ENCODE measurements at regions not wholly inside any gene's neighbourhood (a gene's known extent, or its start where the extent isn't known, plus 50 kb on each side); places are given as distances from the start of the nearest gene placed in this dataset.

DNA sequence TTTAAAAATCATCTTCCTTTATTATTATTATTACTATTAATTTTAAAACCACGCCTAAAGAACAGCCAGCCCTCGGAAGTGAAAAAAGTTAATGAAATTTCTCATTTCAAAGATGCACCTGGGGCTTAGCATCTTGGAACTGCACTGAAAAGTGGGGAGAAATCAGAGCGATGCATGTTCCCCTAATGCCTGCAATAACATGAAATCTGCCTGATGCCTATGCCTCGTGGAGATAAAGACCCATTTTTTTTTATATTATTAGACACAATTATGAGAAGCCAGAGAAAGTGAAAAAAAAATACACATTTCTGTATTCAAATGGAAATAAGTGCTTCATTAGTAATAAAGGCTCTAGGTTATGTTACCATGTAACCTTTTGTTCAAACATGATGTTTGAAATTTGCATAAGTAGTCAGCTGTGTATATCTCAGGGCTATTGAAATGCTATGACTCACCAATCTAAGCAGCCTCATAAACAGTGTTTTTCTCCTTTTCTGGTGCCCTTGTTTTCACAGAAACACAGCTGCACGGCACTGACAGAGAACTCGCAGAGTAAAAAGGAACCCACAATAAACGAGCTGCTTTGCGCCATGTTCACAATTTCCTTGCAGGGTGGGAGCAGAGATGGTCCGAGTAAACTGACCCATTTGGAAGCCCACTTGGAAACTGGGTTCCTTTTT, 175.8 kb upstream of the PRKCQ start:
- DNase-seq = no peak

GRCh38 chr10:6753644-6754043, 173.6 kb upstream of the PRKCQ start:
- DNase-seq = no peak

DNA sequence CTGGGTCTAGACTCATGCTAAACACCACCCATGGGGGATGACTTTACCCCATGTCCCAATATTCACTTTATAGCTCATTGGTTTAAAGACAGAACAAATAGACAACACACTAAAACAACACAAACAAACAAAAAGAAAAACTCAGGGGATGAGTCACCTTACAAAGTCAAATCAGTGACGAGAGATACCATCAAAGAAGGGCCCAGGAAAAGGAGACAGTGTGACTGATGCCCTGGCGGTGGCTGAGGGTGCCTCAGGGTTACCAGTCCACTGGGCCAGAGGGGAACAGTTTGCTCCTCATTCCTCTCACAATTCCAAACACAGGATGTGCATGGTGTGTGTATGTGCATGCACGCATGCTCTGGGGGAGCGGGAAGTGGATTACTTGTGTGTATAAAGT, 171.3 kb upstream of the PRKCQ start:
- no peak for DNase-seq

DNA sequence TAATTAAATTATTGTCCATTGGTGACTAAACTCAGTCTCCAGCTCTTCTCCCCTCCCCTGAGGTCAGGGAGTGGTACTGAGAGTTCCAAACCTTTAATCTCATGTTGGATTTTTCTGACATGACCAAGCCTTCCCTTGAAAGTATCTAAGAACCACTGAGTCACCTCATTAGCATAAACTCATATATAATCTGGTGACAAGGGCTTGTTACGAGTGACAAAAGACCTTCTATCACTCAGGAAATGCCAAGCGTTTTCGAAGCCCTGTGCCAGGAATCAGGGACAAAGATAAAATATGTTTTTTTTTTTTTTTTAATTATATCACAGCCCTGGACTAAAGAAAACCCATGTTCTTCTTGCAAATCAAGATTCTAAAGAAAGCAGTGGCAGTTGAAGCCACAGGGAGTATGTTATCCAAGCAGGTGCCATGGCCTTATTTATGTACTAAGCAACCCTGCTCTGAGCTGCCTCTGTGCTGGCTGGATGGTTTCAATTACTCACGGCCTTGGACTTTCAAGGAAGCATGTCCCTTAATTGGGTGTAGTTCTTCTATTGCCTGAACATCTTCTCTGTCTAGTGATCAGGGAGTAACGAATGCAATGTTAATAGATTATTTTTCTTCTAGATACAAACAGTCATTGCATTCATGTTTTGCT, 169.0 kb upstream of the PRKCQ start:
- no peak for DNase-seq

DNA sequence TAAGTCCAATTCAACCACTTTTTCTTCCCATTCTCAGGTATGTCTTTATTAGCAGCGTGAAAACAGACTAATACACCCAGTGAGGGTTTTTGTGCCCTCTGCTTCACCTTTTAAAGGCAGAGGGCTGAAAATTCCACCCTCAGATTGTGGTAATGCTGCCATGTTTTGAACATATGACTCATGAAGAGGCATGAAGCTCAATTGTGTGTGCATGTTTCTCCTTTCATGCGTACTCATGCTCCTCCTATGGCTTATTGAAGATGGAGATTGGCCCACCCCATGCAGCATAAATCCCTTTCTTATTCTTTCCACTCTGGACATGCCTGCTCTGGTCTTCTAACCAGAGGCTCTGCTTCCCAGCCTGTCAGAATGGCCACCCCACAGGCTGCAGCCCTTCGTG, 168.0 kb upstream of the PRKCQ start:
- DNase-seq = no peak

DNA sequence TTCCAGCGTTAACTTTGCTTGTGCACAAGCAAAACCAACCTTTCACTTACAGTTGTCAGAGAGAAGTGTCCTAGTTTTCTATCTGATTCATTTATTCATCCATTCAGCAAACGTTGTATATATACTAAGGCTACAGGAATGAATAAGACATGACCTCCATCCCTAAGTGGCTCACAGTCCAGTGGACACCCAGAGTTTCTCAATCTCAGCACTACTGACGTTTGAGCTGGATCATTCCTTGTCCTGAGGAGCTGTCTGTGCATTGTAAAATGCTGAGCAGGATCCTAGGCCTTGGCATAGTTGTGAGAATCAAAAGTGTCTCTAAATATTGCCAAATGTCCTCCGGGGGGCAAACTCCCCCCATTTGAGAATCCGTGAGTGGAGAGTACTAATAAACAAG, 166.7 kb upstream of the PRKCQ start:
- no peak for DNase-seq

GRCh38 chr10:6743291-6743849, 163.3 kb upstream of the PRKCQ start:
- no peak for DNase-seq

DNA sequence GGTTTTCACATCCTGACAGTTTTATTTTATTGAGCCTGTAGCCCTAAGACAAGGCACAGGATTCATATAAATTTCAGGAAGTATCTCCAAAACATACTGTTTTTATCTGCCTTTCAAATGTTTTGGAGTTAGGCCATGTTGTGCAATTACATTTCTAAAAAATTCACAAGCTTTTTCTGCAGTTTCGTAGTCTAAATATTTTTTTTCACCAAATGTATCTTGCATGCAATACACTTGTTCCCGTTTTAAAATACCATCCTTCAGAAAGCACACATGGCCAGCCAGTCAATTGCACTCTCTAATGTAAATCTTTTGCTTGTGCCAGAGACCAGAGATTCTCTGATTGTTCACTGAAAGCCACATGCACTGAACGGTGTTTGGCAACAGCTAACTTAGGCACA, 161.5 kb upstream of the PRKCQ start:
- DNase-seq = no peak

DNA sequence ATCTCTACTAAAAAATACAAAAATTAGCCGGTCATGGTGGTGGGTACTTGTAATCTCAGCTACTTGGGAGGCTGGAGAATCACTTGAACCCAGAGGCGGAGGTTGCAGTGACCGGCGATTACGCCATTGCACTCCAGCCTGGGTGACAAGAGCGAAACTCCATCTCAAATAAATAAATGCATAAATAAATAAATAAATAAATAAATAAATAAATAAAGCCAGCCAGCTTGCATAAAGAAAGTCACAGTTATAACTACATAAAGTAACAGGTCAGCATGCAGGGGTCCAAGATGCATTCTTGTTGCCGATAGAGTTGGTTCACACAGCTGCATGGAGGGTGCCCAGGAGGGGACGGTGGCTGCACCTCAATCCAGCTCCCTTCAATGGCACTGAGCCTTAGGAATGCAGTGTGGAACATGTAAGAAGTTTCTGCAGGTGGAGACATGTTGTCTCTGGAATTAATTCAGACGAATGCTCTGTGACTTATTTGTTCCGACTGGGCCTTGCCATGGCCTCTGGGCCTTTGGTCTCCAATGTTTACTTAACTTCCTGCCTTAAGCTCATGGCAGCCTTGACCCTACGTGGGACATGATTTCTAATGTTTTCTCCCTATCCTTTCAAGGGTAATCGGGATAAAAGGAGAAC, 159.6 kb upstream of the PRKCQ start:
- no peak for DNase-seq

GRCh38 chr10:6738112-6738768, 158.2 kb upstream of the PRKCQ start:
- DNase-seq = no peak

DNA sequence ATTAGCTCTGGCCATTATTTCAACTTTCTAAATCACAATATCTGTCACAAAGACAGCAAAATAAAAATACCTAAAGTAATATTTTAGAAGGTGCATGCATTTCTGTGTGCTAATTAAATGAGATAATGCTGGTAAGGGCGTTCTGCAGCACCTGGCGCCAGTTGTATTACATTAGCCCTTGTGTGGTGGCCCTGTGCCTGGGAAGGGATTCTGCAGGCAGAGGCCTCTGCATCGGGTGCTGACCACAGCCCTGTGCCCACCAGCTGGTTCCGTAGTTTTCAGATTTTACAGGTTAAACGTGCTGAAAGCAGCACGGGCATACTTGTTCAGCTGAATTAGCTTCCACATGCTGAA, 157.7 kb upstream of the PRKCQ start:
- no peak for DNase-seq

GRCh38 chr10:6737080-6737641, 157.1 kb upstream of the PRKCQ start:
- no peak for DNase-seq

GRCh38 chr10:6734286-6734685, 154.2 kb upstream of the PRKCQ start:
- DNase-seq = no peak

DNA sequence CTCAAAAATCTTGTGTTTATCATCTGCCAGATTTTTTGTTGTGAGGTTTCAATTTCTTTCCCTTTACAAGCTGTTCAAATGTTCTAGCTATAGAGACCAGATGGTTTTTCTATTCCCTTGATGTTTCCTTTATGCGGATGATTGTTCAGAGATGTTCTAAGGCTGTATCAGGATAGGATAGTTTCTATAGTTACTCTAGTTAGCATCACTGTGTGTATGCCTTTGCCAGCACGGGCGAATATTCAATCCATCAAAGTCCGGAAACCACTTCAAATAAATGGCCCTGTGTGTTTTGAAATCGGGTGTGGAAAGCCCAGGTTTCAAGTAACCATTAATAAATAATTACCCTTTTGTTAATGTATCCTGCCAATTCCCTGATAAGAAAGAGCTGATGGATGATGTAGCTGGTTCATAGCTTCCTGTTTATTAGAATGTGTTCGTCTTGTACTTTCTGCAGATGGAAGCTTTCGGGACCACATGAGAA, 149.8 kb upstream of the PRKCQ start:
- DNase-seq = no peak

GRCh38 chr10:6729071-6729774, 149.1 kb upstream of the PRKCQ start:
- DNase-seq = no peak

DNA sequence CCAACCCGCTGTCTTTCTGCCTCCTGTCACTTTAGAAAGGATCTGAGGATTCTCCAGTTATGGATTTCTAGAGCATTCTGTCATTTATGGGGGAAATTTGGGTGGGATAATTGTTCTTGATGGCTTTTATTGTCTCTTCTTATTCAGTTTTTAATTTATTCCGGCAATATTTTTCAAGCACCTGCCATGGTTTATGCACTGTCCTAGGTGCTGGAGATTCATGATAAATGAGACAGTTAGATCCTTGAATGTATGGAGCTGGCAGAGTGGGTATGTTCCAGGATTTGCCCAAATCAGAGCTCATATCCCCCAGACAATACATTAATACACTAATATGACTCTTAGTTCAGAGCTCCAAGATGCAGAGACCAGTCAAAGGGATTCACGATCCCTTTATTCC, 146.8 kb upstream of the PRKCQ start:
- DNase-seq = no peak

DNA sequence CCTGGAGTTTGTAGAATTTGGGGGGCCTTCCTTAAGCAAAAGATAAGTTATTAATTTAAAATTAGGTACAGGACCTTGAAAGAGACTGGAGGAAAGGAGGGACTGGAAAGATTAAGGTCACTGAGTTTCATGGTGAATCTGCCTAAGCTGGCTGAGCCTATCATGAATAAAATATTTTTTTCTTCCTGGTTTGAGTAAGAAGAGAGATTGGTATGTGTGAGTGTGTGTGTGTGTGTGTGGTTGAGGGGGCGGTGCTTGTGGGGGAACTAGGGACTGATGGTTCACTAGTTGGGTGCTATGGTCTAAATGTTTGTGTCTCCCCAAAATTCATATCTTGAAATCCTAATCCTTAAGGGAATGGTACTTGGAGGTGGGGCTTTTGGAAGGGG, 142.5 kb upstream of the PRKCQ start:
- DNase-seq = no peak

DNA sequence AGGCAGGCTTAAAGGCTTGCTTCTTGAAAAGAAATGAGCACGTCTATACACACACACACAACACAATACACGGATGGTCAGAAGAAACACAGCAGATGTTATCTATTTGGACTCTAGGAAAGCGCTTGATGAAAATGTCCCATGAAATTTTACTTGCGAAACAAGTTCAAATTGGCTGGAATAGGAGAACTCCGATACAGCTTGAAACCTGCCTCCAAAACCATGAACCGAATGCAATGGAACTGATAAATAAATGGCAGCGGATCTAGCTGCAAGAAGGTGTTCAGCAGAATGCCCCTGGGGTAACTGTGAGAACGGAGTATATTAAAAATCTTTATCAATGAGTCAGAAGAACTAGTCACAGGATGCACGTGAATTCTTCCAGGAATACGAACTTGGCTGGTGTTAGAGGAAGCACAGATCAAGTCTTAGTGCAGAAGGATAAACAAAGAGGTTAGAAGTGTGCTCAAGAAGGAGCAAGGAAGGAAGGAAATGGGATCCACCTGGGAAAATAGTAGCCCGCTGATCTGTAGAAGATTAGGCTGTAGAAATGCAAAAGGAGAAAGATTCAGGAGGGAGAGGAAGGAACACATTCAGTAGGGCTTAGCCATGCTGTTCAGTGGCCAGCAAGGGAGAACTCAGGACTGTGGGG, 142.0 kb upstream of the PRKCQ start:
- no peak for DNase-seq

DNA sequence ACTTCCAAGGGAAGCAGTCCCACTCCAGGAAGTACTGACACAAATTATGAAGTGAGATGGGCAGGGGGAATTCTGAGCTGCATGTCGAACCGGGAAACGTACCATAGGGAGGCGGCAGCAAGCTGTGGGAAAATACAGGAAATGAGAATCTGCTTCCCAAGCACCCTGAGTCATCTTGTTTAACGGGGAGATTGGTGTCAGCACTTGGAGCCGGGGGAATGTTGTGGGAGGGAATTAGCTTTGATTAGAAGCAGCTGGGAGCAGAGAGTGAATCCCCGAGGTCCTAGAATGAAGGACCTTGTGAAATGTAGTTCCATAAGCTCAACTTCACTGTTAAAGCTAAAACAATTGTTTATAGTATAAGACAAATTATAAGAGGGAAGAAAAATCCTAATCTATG, 141.4 kb upstream of the PRKCQ start:
- no peak for DNase-seq

DNA sequence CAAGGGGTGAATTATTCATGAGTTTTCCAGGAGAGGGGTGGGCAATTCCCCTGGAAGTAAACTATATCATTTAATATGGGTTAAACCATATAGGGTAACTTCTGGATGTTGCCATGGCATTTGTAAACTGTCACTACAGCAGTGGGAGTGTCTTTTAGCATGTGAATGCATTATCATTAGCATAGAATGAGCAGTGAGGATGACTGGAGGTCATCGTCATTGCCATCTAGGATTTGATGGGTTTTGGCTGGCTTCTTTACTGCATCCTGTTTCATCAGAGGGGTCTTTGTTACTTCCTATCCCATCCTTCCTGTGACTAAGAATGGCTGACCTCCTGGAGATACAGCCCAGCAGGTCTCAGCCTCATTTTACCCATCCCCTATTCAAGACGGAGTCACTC, 139.5 kb upstream of the PRKCQ start:
- no peak for DNase-seq

DNA sequence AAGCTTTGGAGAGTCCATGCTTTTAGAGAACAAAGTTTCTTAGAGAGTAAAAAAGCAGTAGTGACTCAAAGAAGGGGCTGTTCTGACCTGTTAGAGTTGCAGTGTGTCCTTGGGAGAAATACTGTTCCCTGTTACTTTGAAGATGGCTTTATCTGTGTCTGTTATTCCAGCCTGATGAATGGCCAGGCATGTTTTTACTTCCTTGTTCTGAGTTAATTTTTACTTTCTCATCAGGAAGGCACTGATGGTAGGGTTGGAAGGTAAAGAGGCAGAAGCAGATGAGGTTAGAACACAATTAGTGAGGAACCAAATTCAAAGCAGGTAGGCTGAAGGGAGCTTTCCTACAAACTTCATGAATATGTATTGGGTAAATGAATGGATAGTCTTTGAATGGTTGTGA, 138.5 kb upstream of the PRKCQ start:
- DNase-seq = no peak

- no peak for DNase-seq
Observed at GRCh38 chr10:6716516-6716915, 136.4 kb upstream of the PRKCQ start.
